GM18907 (cell line): ENCODE measurements at regions not wholly inside any gene's neighbourhood (a gene's known extent, or its start where the extent isn't known, plus 50 kb on each side); places are given as distances from the start of the nearest gene placed in this dataset.

Experiments used
- ATAC-seq: cut with Tn5 transposase; IDR thresholded peaks from one replicate; pipeline ENCODE4 v1.9.1; 2021; ENCODE audit warnings: mild to moderate bottlenecking, moderate library complexity; ENCODE audit not compliant: unreplicated experiment

- no peak for ATAC-seq
Observed at GRCh38 chr6:141593311-141593710, 539.4 kb upstream of the GJE1 start.

DNA sequence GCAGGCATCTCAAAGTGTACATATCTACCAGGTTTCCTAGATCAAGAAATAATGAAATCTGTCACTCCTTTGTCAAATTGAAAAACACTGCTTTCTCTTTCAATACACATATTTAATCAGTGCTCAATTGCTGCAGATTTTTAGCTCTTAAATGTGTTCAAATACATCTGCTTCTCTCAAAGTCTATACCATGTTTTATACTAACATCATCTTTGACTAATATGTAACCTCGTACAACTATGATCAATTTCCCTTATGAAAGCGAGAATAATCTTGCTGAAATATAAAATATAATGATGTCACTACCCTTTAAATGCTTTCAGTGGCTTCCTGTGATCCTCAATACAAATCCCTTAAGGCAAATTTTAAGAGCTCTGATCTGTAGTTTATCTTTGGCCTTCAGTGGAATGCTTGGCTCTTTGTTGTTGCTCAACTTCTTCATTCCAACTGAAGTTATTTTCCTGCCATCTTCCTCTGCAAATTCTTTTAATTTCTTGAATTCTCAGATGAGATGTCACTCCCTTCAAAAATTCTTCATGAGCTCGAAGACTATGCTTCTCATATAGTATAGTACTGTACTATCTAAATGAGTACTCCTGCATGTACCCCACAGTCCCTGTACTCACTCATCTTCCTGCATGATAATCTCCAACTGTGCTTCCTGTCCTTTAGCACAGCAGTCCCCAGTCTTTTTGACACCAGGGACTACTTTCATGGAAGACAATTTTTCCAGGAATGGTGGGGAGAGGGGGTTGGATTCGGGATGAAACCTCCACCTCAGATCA, 545.1 kb upstream of the GJE1 start:
- ATAC-seq: no peak

DNA sequence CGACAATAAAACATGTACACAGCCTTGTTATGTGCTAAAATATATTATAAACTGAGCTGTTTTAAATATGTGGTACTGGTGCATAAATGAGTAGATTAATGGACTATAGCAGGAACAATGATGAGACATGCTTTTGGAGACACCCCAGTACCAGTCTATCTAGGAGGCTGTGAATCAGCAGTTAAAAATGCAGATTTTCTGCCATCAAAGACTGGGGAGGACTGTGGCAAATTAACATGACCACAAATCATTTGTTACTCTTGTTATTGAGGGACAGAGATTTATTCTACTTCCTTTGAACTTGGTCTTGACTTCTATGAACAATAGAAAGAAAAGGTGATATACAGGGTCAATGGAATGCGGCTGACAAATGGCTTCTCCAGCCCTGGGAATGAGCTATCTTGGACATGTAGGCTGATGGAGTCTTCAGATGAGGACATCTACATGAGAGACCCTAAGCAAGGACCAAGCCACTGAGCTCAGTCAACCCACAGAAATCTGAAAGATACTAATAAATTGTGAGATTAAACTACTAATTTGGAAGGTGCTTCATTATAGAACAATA, 551.7 kb upstream of the GJE1 start:
- no peak for ATAC-seq

DNA sequence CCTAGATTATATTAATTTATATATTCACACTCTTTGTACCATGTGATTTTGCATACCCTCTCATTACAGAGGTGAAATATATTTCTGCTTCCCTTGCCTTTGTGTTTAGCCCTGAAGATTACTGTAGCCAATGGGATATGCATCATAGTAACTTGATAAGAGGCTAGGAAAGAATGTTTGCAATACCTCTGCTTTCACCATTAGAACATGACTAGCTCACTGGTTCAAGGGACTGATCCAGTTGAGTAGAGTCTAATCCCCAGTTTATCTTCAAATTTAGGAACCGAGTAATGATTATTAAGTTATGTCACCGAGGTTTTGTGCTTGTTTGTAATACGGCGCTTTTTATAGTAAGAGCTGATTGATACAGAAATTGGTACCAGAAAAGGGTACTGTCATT, 552.6 kb upstream of the GJE1 start:
- ATAC-seq: no peak

GRCh38 chr6:141576751-141577150, 556.0 kb upstream of the GJE1 start:
- ATAC-seq: no peak

- ATAC-seq: peak; percentile 94
Observed at GRCh38 chr6:141562851-141563763, 569.6 kb upstream of the GJE1 start.

GRCh38 chr6:141562186-141562811, 570.4 kb upstream of the GJE1 start:
- peak; percentile 34 for ATAC-seq

GRCh38 chr6:141561154-141561553, 571.6 kb upstream of the GJE1 start:
- no peak for ATAC-seq

- ATAC-seq: peak; percentile 90
Observed at GRCh38 chr6:141552463-141552862, 580.3 kb upstream of the GJE1 start.

DNA sequence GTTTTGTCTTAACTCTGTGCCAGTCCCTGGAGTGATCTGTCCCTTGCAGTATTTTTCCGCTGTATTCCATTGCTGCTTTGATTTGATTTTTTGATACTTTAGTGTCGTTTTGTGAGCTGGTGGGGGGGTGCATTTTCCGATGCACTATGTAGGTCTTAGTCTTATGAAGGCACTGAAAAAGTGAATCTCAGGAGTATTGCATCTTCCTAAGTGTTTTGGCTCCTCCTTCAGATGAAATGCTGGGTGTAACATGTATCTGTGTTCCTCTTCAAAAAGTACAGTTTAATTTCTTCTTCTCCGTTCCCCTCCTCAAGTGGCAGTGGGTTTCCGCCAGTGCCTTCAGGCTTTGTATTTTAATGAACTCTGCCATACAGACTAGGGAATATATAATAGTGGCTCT, 580.7 kb upstream of the GJE1 start:
- ATAC-seq: no peak

GRCh38 chr6:141551318-141551717, 581.4 kb upstream of the GJE1 start:
- ATAC-seq: no peak

DNA sequence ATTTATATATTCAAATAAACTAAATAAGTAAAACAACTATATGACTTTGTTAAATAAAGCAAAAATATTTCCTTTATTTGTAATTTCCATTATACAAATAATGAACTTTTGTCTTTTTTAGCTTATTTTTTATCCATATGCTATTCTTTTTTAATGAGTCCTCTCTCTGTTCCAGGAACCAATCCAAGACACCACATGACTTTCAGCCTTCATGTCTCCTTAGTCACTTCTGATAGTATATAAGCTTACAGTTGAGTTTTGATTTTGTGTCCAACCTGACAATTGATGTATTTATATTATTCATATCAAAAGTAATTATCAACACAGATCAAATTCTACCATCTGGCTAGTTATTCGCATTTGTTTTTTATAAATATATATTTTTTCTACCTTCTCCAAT, 582.3 kb upstream of the GJE1 start:
- ATAC-seq: no peak

DNA sequence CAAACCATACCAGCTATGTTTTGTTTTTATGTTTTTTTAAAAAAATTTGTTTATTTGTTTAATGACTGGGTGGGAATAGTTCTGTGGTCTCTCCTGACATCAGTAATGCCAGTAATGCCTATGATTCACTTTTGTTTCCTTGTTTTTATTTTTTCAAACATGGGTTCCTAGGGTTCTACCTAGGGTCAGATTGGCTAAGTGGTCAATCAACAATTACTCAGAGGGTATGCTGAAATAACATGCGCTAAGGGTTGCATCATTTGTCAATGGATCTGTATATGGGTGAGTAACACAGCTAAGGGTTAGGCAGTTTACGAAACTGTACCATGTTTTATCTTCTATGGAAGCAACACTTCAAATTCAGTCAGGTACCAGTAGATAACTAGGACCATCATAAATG, 583.8 kb upstream of the GJE1 start:
- no peak for ATAC-seq

GRCh38 chr6:141541581-141542324, 591.0 kb upstream of the GJE1 start:
- ATAC-seq: no peak

- no peak for ATAC-seq
Observed at GRCh38 chr6:141540207-141540606, 592.5 kb upstream of the GJE1 start.

DNA sequence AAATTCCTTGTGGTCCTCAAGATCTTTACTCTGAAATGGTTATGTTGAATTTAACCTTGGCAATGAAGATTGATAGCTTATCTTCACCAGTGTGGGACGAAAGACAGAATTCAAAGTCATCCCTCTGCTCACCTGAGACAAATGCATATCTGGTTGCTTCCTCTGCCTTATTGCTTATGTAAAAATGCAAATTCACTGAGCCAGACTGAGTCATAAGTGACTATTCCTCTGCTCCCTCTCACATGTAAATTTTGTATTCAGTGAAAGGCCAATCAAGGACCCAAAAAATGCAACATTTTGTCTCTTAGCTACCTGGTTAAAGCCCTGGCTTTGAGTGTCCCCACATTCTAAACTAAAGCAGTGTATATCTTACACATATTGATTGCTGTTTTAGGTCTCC, 593.1 kb upstream of the GJE1 start:
- no peak for ATAC-seq

DNA sequence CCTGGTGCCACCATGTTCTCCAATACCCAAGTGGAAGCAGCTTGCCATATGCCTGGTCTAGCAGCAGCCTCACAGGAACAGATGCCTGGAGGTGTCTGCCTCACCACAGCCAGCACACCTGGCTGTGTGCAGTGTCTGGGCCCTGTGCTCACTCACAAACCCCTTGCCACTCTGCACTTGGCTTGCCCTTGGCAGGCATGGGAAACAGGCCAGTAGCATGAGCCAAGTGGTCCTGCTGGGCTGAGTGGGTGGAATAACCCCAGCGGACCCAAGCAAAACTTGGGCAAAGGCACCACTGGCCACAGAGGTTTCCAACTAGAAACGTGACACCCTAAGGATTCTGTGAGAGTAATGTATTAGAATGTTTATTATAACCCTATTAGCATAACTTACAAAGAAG, 600.5 kb upstream of the GJE1 start:
- no peak for ATAC-seq

GRCh38 chr6:141531040-141531439, 601.7 kb upstream of the GJE1 start:
- ATAC-seq: no peak

DNA sequence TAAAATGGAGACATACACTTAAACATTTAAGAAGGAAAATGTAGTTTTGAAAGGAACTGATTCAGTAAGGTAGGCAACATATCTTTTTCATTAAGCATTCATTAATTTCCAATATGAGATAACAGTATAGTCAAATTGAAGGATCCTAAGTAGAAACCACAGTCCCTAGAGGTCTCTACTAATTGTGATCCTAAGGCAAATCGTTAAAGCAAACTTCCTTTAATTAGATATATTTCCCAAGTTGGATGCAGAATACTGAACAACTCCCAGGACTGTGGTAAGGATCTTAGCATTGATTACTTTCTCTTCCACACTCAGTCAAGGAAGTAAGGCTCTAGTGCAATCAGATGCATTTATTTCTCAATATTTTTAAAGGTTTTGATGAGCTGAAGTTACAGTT, 604.1 kb upstream of the GJE1 start:
- no peak for ATAC-seq

- no peak for ATAC-seq
Observed at GRCh38 chr6:141526985-141527384, 605.7 kb upstream of the GJE1 start.

GRCh38 chr6:141521440-141521839, 611.3 kb upstream of the GJE1 start:
- no peak for ATAC-seq
